ENCODE measurements at regions not wholly inside any gene's neighbourhood (a gene's known extent, or its start where the extent isn't known, plus 50 kb on each side); places are given as distances from the start of the nearest gene placed in this dataset.

DNA sequence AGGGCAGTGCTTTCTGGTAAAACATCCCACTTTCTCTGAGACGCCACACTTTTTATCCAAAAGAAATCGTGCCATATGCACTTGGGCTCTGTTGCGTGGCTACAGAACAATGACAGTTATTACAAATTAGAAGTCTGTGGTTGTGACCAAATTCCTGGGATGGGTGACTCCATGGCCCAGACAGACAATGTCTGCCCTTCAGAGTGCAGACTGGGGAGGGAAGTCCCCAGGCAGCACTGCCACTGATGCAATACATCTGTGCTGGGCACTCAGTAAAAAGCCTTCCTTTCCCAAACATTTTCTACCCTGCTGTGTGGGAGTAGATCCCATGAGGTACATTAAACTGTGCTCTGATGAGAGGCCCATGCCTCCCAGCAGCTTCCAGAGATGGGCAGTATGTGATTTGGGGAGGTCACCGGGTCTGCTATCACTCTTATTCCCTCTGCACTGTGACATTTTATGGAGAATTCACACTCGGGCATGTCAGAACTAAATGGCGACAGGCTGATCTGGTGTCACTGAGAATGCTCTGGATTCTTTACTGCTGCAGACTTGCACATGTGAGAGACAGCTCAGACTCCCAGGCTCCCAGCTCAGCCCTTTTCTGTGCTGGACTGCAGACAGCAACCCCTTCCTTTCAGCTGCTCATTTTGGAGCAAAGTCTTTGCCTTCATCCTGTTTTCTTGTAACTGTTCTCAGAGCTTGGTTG lies 243.5 kb upstream of the ZNF32 start:
- DNase-seq (ENCODE audit: low read depth in 1 of 2, low spot score in 2 of 2): no peak
- H3K23ac ChIP-seq (ENCODE audit: insufficient read length): no peak overlapping the region
- POLR2A ChIA-PET (ENCODE audit: partially characterized antibody): no interaction called here

More for the DNA sequence above, 243.5 kb upstream of the ZNF32 start:
- Histone ChIP-seq H2BK5ac (ENCODE audit: low read depth, low read length) (no peak overlapping the region), H2BK12ac (ENCODE audit: low read depth, low read length) (no peak overlapping the region), H3K27me3 (replicated peaks in 1 of 4; ENCODE audit: control insufficient read depth in 3 of 4, extremely low read depth in 1 of 4, insufficient read depth in 3 of 4, low read length in 3 of 4) (no peaks in the 10 kb centered on the region), H2BK20ac (ENCODE audit: low read length) (no peak overlapping the region), H3K4me3 (ENCODE audit: extremely low read depth in 1 of 4, insufficient read depth in 2 of 4, low read depth in 3 of 4, low read length in 4 of 4) (no peak overlapping the region), H3K36me3 (ENCODE audit: control insufficient read depth in 2 of 4, insufficient read depth in 4 of 4, low read length in 3 of 4) (no peaks in the 10 kb centered on the region), H3K27ac (ENCODE audit: low read depth, low read length) (no peak overlapping the region), H3K23me2 (ENCODE audit: low read depth, low read length) (no peaks in the 10 kb centered on the region), H3K4me2 (ENCODE audit: insufficient read depth in 1 of 2, low read depth in 2 of 2, low read length in 2 of 2) (no peak overlapping the region), H3K56ac (replicated peaks; ENCODE audit: insufficient read length, low read depth, low read length) (no peak overlapping the region), H4K5ac (ENCODE audit: insufficient read length, low read depth, low read length) (no peak overlapping the region), H4K91ac (replicated peaks; ENCODE audit: insufficient read length, low read length) (no peak overlapping the region), H3K14ac (ENCODE audit: insufficient read length) (no peak overlapping the region), H2BK120ac (replicated peaks; ENCODE audit: low read depth, low read length) (no peak overlapping the region), H3K4ac (replicated peaks; ENCODE audit: insufficient read length, low read depth, low read length) (no peak overlapping the region), H3K4me1 (replicated peaks in 1 of 4; ENCODE audit: control insufficient read depth in 3 of 4, insufficient read depth in 4 of 4, low read length in 3 of 4) (no peaks in the 10 kb centered on the region), H2AK5ac (ENCODE audit: low read depth, low read length) (no peak overlapping the region), H3K9ac (replicated peaks in 1 of 4; ENCODE audit: extremely low read depth in 1 of 4, low read depth in 3 of 4, low read length in 3 of 4) (no peak overlapping the region), H4K20me1 (replicated peaks in 1 of 2; ENCODE audit: control insufficient read depth in 1 of 2, insufficient read depth in 2 of 2, low read length in 2 of 2) (no peaks in the 10 kb centered on the region), H3K79me2 (ENCODE audit: control insufficient read depth in 1 of 2, insufficient read depth in 2 of 2, low read length in 2 of 2) (no peaks in the 10 kb centered on the region), H2BK15ac (ENCODE audit: low read length) (no peak overlapping the region), H3K79me1 (ENCODE audit: low read depth, low read length) (no peaks in the 10 kb centered on the region), H4K8ac (ENCODE audit: extremely low read depth, insufficient read depth, low read length) (no peak overlapping the region), H2AFZ (ENCODE audit: low read length) (no peak overlapping the region), H3K18ac (ENCODE audit: extremely low read depth, low read length) (no peak overlapping the region), H3K9me3 (ENCODE audit: insufficient read depth in 2 of 2, low read depth in 1 of 2, low read length in 1 of 2) (no peaks in the 10 kb centered on the region; a peak in 1 of 4 replicates)
- FAIRE-seq: no peak
- CTCF ChIA-PET (ENCODE audit: partially characterized antibody): interaction anchor here (4.0 kb wide), 1 partner anchor 11 kb away, joined by 14 read pairs; no protein-coding TSS in a partner anchor
- TF ChIP-seq NANOG (IDR thresholded peaks at IDR 0.05; ENCODE audit: insufficient read depth, low read depth, low read length, poor library complexity, severe bottlenecking): no peak
- WGBS, 2 experiments (ENCODE audit: extremely low coverage in 1 of 2, insufficient coverage in 1 of 2, insufficient read length in 1 of 2, insufficient replicate concordance in 2 of 2, low coverage in 1 of 2, low lambda C conversion rate in 2 of 2, missing lambda C conversion rate in 1 of 2): 93% methylated on average over 6 of the region's 6 CpGs; no CpG with 5 or more reads in 1 of the 2 experiments

All from H1 (cell line).